Lower lobe of right lung (tissue), 2 donors: ENCODE measurements at regions not wholly inside any gene's neighbourhood (a gene's known extent, or its start where the extent isn't known, plus 50 kb on each side); places are given as distances from the start of the nearest gene placed in this dataset.

Experiments used
- ATAC-seq, 2 donors: fragments of 200-7000 bp; cut with Tn5 transposase; one replicate each; pipeline ENCODE4 v1.9.1; 2020 to 2022; ENCODE audit warnings: mild to moderate bottlenecking in 2 of 2, moderate library complexity in 2 of 2
- DNase-seq: peaks from one replicate; pipeline ENCODE4 v3.0.0-alpha.2; 2020
- H3K27ac ChIP-seq: fragments of 200-600 bp; one replicate; pipeline ENCODE4 v1.8.0; 2022
- H3K27me3 ChIP-seq: fragments of 200-600 bp; one replicate; pipeline ENCODE4 v1.8.0; 2022; ENCODE audit warnings: low read depth
- H3K36me3 ChIP-seq: fragments of 200-600 bp; one replicate; pipeline ENCODE4 v1.8.0; 2022; ENCODE audit warnings: mild to moderate bottlenecking
- H3K4me1 ChIP-seq: fragments of 200-600 bp; one replicate; pipeline ENCODE4 v1.8.0; 2022
- H3K4me3 ChIP-seq: fragments of 200-600 bp; one replicate; pipeline ENCODE4 v1.8.0; 2022; ENCODE audit warnings: mild to moderate bottlenecking
- H3K9me3 ChIP-seq: fragments of 200-600 bp; one replicate; pipeline ENCODE4 v1.8.0; 2022
- CTCF ChIP-seq: fragments of 200-600 bp; IDR thresholded peaks from one replicate; pipeline ENCODE4 v1.8.0; 2022; ENCODE audit warnings: antibody characterized with exemption, mild to moderate bottlenecking
- intact Hi-C: fragments of 100-400 bp; cut with DNase I; formaldehyde crosslinking; loops from one replicate; pipeline ENCODE4 v1.11.0; 2022
- donor health status: DM: no; HTN: yes; CAD: no; lungs with severe emphysema.

- Histone ChIP-seq H3K36me3 (no peaks in the 10 kb centered on the region), H3K4me1 (no peaks in the 10 kb centered on the region), H3K27me3 (peaks cover 8% of the 10 kb centered on the region), H3K27ac (no peak overlapping the region), H3K4me3 (no peak overlapping the region), H3K9me3 (no peaks in the 10 kb centered on the region)
- no peak for TF ChIP-seq CTCF
- intact Hi-C loops, result loop anchor here (10.0 kb wide), 1 partner anchor 583 kb away; no protein-coding TSS in a partner anchor
- DNase-seq (no peak), ATAC-seq (no peak)
Measured at GRCh38 chr9:34891386-34891785, 66.7 kb upstream of the PHF24 start.

GRCh38 chr9:34887841-34888240 is 70.2 kb upstream of the PHF24 start:
- no peaks in the 10 kb centered on the region for H3K27me3 ChIP-seq
- no peak for TF ChIP-seq CTCF
- H3K4me1 ChIP-seq, result no peaks in the 10 kb centered on the region
- H3K27ac ChIP-seq, result no peak overlapping the region
- ATAC-seq (no peak), DNase-seq (no peak)
- intact Hi-C loops, result no loop called here
- no peaks in the 10 kb centered on the region for H3K9me3 ChIP-seq
- no peak overlapping the region for H3K4me3 ChIP-seq
- H3K36me3 ChIP-seq, result no peaks in the 10 kb centered on the region

- DNase-seq, result no peak
- ATAC-seq, result no peak
- H3K4me1 ChIP-seq, result no peaks in the 10 kb centered on the region
Measured at GRCh38 chr9:34884747-34885189, 73.3 kb upstream of the PHF24 start.

GRCh38 chr9:34876096-34876495 is 82.0 kb upstream of the PHF24 start:
- no peaks in the 10 kb centered on the region for H3K36me3 ChIP-seq
- intact Hi-C loops, result no loop called here
- no peaks in the 10 kb centered on the region for H3K9me3 ChIP-seq
- ATAC-seq (no peak), DNase-seq (no peak)
- H3K27me3 ChIP-seq, result no peaks in the 10 kb centered on the region
- no peak for TF ChIP-seq CTCF
- no peak overlapping the region for H3K4me3 ChIP-seq
- H3K27ac ChIP-seq, result no peak overlapping the region
- no peaks in the 10 kb centered on the region for H3K4me1 ChIP-seq

More at GRCh38 chr9:34884747-34885189, 73.3 kb upstream of the PHF24 start:
- Histone ChIP-seq H3K9me3 (no peaks in the 10 kb centered on the region), H3K27me3 (no peaks in the 10 kb centered on the region), H3K4me3 (no peak overlapping the region), H3K27ac (no peak overlapping the region), H3K36me3 (no peaks in the 10 kb centered on the region)
- intact Hi-C loops, result no loop called here
- no peak for TF ChIP-seq CTCF

GRCh38 chr9:34869390-34869789 is 88.7 kb upstream of the PHF24 start:
- no peaks in the 10 kb centered on the region for H3K27me3 ChIP-seq
- H3K27ac ChIP-seq, result no peak overlapping the region
- H3K4me1 ChIP-seq, result no peaks in the 10 kb centered on the region
- no peak overlapping the region for H3K4me3 ChIP-seq
- peaks cover 9% of the 10 kb centered on the region for H3K9me3 ChIP-seq
- peak; percentile 18 for TF ChIP-seq CTCF
- H3K36me3 ChIP-seq, result no peaks in the 10 kb centered on the region
- intact Hi-C loops, result no loop called here
- DNase-seq, result no peak
- no peak for ATAC-seq

GRCh38 chr9:34866614-34867013 is 91.5 kb upstream of the PHF24 start:
- DNase-seq (no peak), ATAC-seq (no peak)
- TF ChIP-seq CTCF, result no peak
- Histone ChIP-seq H3K36me3 (no peaks in the 10 kb centered on the region), H3K4me3 (no peak overlapping the region), H3K4me1 (no peaks in the 10 kb centered on the region), H3K27ac (no peak overlapping the region), H3K27me3 (no peaks in the 10 kb centered on the region), H3K9me3 (peaks cover 9% of the 10 kb centered on the region)
- intact Hi-C loops, result no loop called here
